MM.1S (cell line): ENCODE measurements at regions not wholly inside any gene's neighbourhood (a gene's known extent, or its start where the extent isn't known, plus 50 kb on each side); places are given as distances from the start of the nearest gene placed in this dataset.
"Not testable (repeated sequence)": the region's sequence is repeated elsewhere in the genome, so short reads cannot be mapped to it uniquely, and the experiment has no call there.

ENCODE experiments used
- DNase-seq: peaks from one replicate; pipeline ENCODE4 v3.0.0-alpha.2; 2015
- H2AFZ ChIP-seq: fragments of 300-600 bp; sonication (generic); 2 replicates; pipeline ENCODE4 v1.6.0; 2016; ENCODE audit warnings: antibody characterized with exemption, low read length
- H3F3A ChIP-seq: fragments of 300-600 bp; sonication (generic); 2 replicates; pipeline ENCODE4 v1.6.1; 2016; ENCODE audit warnings: mild to moderate bottlenecking, antibody characterized with exemption, low read length, moderate library complexity, mixed read lengths; ENCODE audit not compliant: insufficient read depth
- H3K27ac ChIP-seq: fragments of 300-600 bp; sonication (generic); 2 replicates; pipeline ENCODE4 v1.5.1; 2016; ENCODE audit warnings: mild to moderate bottlenecking, low read length
- H3K27me3 ChIP-seq: fragments of 300-600 bp; sonication (generic); replicated peaks from 2 replicates; pipeline ENCODE4 v1.6.0; 2016; ENCODE audit warnings: low read length; ENCODE audit not compliant: insufficient read depth
- H3K36me3 ChIP-seq: fragments of 300-600 bp; sonication (generic); replicated peaks from 2 replicates; pipeline ENCODE4 v1.6.1; 2016; ENCODE audit warnings: mild to moderate bottlenecking, low read length, mixed read lengths; ENCODE audit not compliant: insufficient read depth
- H3K4me1 ChIP-seq: fragments of 300-600 bp; sonication (generic); 2 replicates; pipeline ENCODE4 v1.6.1; 2016; ENCODE audit warnings: low read length, mixed read lengths
- H3K4me2 ChIP-seq: fragments of 300-600 bp; sonication (generic); 2 replicates; pipeline ENCODE4 v1.6.0; 2016; ENCODE audit warnings: low read depth, low read length
- H3K4me3 ChIP-seq: fragments of 300-600 bp; sonication (generic); 2 replicates; pipeline ENCODE4 v1.5.1; 2016; ENCODE audit warnings: low read length, mixed read lengths
- H3K79me2 ChIP-seq: fragments of 300-600 bp; sonication (generic); 2 replicates; pipeline ENCODE4 v1.6.1; 2016; ENCODE audit warnings: mixed run types, low read length, mixed read lengths
- H3K9ac ChIP-seq: fragments of 300-600 bp; sonication (generic); 2 replicates; pipeline ENCODE4 v1.6.1; 2016; ENCODE audit warnings: low read length, mixed read lengths
- H3K9me2 ChIP-seq: fragments of 300-600 bp; sonication (generic); replicated peaks from 2 replicates; pipeline ENCODE4 v1.6.1; 2016; ENCODE audit warnings: mild to moderate bottlenecking, low read length, mixed read lengths; ENCODE audit not compliant: insufficient read depth
- H3K9me3 ChIP-seq: fragments of 300-600 bp; sonication (generic); replicated peaks from 2 replicates; pipeline ENCODE4 v1.6.1; 2016; ENCODE audit warnings: mild to moderate bottlenecking, low read length, mixed read lengths; ENCODE audit not compliant: insufficient read depth
- H4K20me1 ChIP-seq: fragments of 300-600 bp; sonication (generic); 2 replicates; pipeline ENCODE4 v1.6.1; 2016; ENCODE audit warnings: mild to moderate bottlenecking, low read length, moderate library complexity, mixed read lengths; ENCODE audit not compliant: insufficient read depth
- CTCF ChIP-seq: fragments of 300-600 bp; sonication (generic); IDR thresholded peaks from 2 replicates; pipeline ENCODE4 v1.5.1; 2016; ENCODE audit warnings: antibody characterized with exemption, low read length, mixed read lengths
- EZH2 ChIP-seq: fragments of 300-600 bp; sonication (generic); optimal IDR thresholded peaks from 2 replicates; pipeline ENCODE3; 2017; ENCODE audit warnings: low read depth, mild to moderate bottlenecking, antibody characterized with exemption, low read length, mixed read lengths
- EZH2phosphoT487 ChIP-seq: fragments of 300-600 bp; sonication (generic); IDR thresholded peaks from 2 replicates; pipeline ENCODE4 v1.6.1; 2018; ENCODE audit warnings: antibody characterized with exemption, low read length

GRCh38 chrX:739611-740010, 109.0 kb downstream of the SHOX start:
- H3K9me2 ChIP-seq: no peaks in the 10 kb centered on the region

GRCh38 chrX:737021-737420, 106.4 kb downstream of the SHOX start:
- not testable (repeated sequence) for H3K4me1 ChIP-seq, H4K20me1 ChIP-seq, DNase-seq, H3K9ac ChIP-seq, H3K36me3 ChIP-seq, H3K27me3 ChIP-seq, H3K9me2 ChIP-seq, H2AFZ ChIP-seq, H3K4me2 ChIP-seq, H3K9me3 ChIP-seq, H3K27ac ChIP-seq, H3F3A ChIP-seq, H3K79me2 ChIP-seq, H3K4me3 ChIP-seq

More at GRCh38 chrX:739611-740010, 109.0 kb downstream of the SHOX start:
- no peak for DNase-seq
- Histone ChIP-seq H3K9ac (no peak overlapping the region), H3K27ac (no peak overlapping the region), H3K36me3 (no peaks in the 10 kb centered on the region), H4K20me1 (no peaks in the 10 kb centered on the region), H3K79me2 (no peaks in the 10 kb centered on the region), H2AFZ (no peak overlapping the region), H3K4me2 (no peak overlapping the region), H3K4me3 (no peak overlapping the region), H3K27me3 (no peaks in the 10 kb centered on the region), H3F3A (no peaks in the 10 kb centered on the region), H3K9me3 (no peaks in the 10 kb centered on the region), H3K4me1 (no peaks in the 10 kb centered on the region)
- TF ChIP-seq EZH2 (no peak), CTCF (no peak)

- H3K9me3 ChIP-seq: no peaks in the 10 kb centered on the region
- no peak overlapping the region for H3K4me3 ChIP-seq
- H3F3A ChIP-seq: no peaks in the 10 kb centered on the region
- no peaks in the 10 kb centered on the region for H3K9me2 ChIP-seq
- H3K36me3 ChIP-seq: no peaks in the 10 kb centered on the region
- H3K27ac ChIP-seq: no peak overlapping the region
- no peak for TF ChIP-seq EZH2phosphoT487
- TF ChIP-seq EZH2: no peak
- TF ChIP-seq CTCF: no peak
- DNase-seq: no peak
- no peak overlapping the region for H3K4me2 ChIP-seq
- H2AFZ ChIP-seq: no peak overlapping the region
- no peaks in the 10 kb centered on the region for H4K20me1 ChIP-seq
- no peaks in the 10 kb centered on the region for H3K4me1 ChIP-seq
- H3K27me3 ChIP-seq: no peaks in the 10 kb centered on the region
- H3K9ac ChIP-seq: no peak overlapping the region
- H3K79me2 ChIP-seq: no peaks in the 10 kb centered on the region
Measured at GRCh38 chrX:734362-734761, 103.8 kb downstream of the SHOX start.

- H3K36me3 ChIP-seq: no peaks in the 10 kb centered on the region
- H2AFZ ChIP-seq: no peak overlapping the region
- DNase-seq: no peak
- no peak overlapping the region for H3K4me3 ChIP-seq
- no peak overlapping the region for H3K27ac ChIP-seq
- no peaks in the 10 kb centered on the region for H3K9me2 ChIP-seq
- H3K4me1 ChIP-seq: no peaks in the 10 kb centered on the region
- H3K9me3 ChIP-seq: no peaks in the 10 kb centered on the region
- no peaks in the 10 kb centered on the region for H3K27me3 ChIP-seq
- H3K9ac ChIP-seq: no peak overlapping the region
- no peaks in the 10 kb centered on the region for H4K20me1 ChIP-seq
- no peak overlapping the region for H3K4me2 ChIP-seq
- no peaks in the 10 kb centered on the region for H3K79me2 ChIP-seq
- TF ChIP-seq EZH2: no peak
- TF ChIP-seq EZH2phosphoT487: no peak
- TF ChIP-seq CTCF: no peak
- no peaks in the 10 kb centered on the region for H3F3A ChIP-seq
Measured at GRCh38 chrX:733961-734360, 103.4 kb downstream of the SHOX start.
